ENCODE measurements at regions not wholly inside any gene's neighbourhood (a gene's known extent, or its start where the extent isn't known, plus 50 kb on each side); places are given as distances from the start of the nearest gene placed in this dataset.
"Not testable (repeated sequence)": the region's sequence is repeated elsewhere in the genome, so short reads cannot be mapped to it uniquely, and the experiment has no call there.

- TF ChIP-seq, protein P1, sequence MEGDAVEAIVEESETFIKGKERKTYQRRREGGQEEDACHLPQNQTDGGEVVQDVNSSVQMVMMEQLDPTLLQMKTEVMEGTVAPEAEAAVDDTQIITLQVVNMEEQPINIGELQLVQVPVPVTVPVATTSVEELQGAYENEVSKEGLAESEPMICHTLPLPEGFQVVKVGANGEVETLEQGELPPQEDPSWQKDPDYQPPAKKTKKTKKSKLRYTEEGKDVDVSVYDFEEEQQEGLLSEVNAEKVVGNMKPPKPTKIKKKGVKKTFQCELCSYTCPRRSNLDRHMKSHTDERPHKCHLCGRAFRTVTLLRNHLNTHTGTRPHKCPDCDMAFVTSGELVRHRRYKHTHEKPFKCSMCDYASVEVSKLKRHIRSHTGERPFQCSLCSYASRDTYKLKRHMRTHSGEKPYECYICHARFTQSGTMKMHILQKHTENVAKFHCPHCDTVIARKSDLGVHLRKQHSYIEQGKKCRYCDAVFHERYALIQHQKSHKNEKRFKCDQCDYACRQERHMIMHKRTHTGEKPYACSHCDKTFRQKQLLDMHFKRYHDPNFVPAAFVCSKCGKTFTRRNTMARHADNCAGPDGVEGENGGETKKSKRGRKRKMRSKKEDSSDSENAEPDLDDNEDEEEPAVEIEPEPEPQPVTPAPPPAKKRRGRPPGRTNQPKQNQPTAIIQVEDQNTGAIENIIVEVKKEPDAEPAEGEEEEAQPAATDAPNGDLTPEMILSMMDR (IDR thresholded peaks at IDR 0.05) = not testable (repeated sequence)
- TF ChIP-seq EP300, POLR2A (IDR thresholded peaks at IDR 0.05): not testable (repeated sequence)
Observed at GRCh38 chrX:45467537-45467936, 266.9 kb upstream of the DIPK2B start.
